Fibroblast of lung (primary cell): ENCODE measurements at regions not wholly inside any gene's neighbourhood (a gene's known extent, or its start where the extent isn't known, plus 50 kb on each side); places are given as distances from the start of the nearest gene placed in this dataset.

Source experiments
- DNase-seq, 2 donors: peaks; one replicate each; pipeline versions ENCODE4 v3.0.0 to v3.0.0-alpha.2; 2010; ENCODE audit warnings: low read depth in 2 of 2
- H2AFZ ChIP-seq: 2 replicates; pipeline ENCODE4 v1.5.1; 2012; ENCODE audit warnings: low read length, control low read depth, inconsistent platforms
- H3K27ac ChIP-seq: 2 replicates; pipeline ENCODE4 v1.5.1; 2011; ENCODE audit warnings: low read length, control low read depth; ENCODE audit not compliant: insufficient read depth
- H3K27me3 ChIP-seq: 2 replicates; pipeline ENCODE4 v1.5.1; 2011; ENCODE audit warnings: mild to moderate bottlenecking, low read length; ENCODE audit not compliant: control insufficient read depth, insufficient read depth
- H3K36me3 ChIP-seq: 2 replicates; pipeline ENCODE4 v1.5.1; 2011; ENCODE audit warnings: low read length; ENCODE audit not compliant: control insufficient read depth, insufficient read depth
- H3K4me1 ChIP-seq: 2 replicates; pipeline ENCODE4 v1.5.1; 2011; ENCODE audit warnings: low read length; ENCODE audit not compliant: control insufficient read depth, insufficient read depth; ENCODE audit errors: extremely low read depth
- H3K4me2 ChIP-seq: 2 replicates; pipeline ENCODE4 v1.5.1; 2011; ENCODE audit warnings: low read length, control low read depth; ENCODE audit not compliant: insufficient read depth; ENCODE audit errors: extremely low read depth
- H3K4me3 ChIP-seq, 4 experiments: fragments of 200-600 bp in 1 of 4; sonication (generic) in 1 of 4; replicated peaks in 1 of 4; 2 replicates each; pipeline ENCODE4 v1.5.1; 2011 to 2016; ENCODE audit warnings: low read length in 4 of 4, low read depth in 3 of 4, mild to moderate bottlenecking in 3 of 4, control low read depth in 2 of 4, inconsistent platforms in 1 of 4, mixed read lengths in 1 of 4; ENCODE audit not compliant: insufficient read depth in 1 of 4; ENCODE audit errors: control extremely low read depth in 1 of 4
- H3K79me2 ChIP-seq: 2 replicates; pipeline ENCODE4 v1.5.1; 2012; ENCODE audit warnings: mild to moderate bottlenecking, low read length, inconsistent platforms; ENCODE audit not compliant: control insufficient read depth, insufficient read depth
- H3K9ac ChIP-seq: 2 replicates; pipeline ENCODE4 v1.5.1; 2011; ENCODE audit warnings: mild to moderate bottlenecking, low read length, control low read depth; ENCODE audit not compliant: insufficient read depth
- H3K9me3 ChIP-seq: 2 replicates; pipeline ENCODE4 v1.5.1; 2012; ENCODE audit warnings: low read depth, low read length; ENCODE audit not compliant: control insufficient read depth, insufficient read depth
- H4K20me1 ChIP-seq: 2 replicates; pipeline ENCODE4 v1.5.1; 2011; ENCODE audit warnings: low read length; ENCODE audit not compliant: control insufficient read depth, insufficient read depth; ENCODE audit errors: extremely low read depth
- CTCF ChIP-seq, 2 donors: IDR thresholded peaks in 1 of 2; conservative IDR thresholded peaks in 1 of 2; 1 replicate in 1 of 2; 2 replicates in 1 of 2; pipeline ENCODE4 v1.5.1; 2011 to 2012; ENCODE audit warnings: low read length in 2 of 2, control low read depth in 1 of 2, inconsistent platforms in 1 of 2, low read depth in 1 of 2, mild to moderate bottlenecking in 1 of 2
- EZH2 ChIP-seq: IDR thresholded peaks from 2 replicates; pipeline ENCODE4 v1.5.1; 2012; ENCODE audit warnings: low read length, control low read depth, mild to moderate bottlenecking; ENCODE audit errors: missing control alignments

GRCh38 chr12:9326085-9326484 lies 117.9 kb upstream of the PZP start:
- Histone ChIP-seq H3K79me2 (no peaks in the 10 kb centered on the region), H3K4me2 (no peak overlapping the region), H3K27me3 (no peaks in the 10 kb centered on the region), H3K9ac (no peak overlapping the region), H3K27ac (no peak overlapping the region), H4K20me1 (no peaks in the 10 kb centered on the region), H2AFZ (no peak overlapping the region), H3K36me3 (no peaks in the 10 kb centered on the region), H3K4me3 (no peak overlapping the region), H3K4me1 (no peaks in the 10 kb centered on the region), H3K9me3 (no peaks in the 10 kb centered on the region)
- no peak for TF ChIP-seq CTCF (conservative IDR thresholded peaks at IDR 0.05 in 1 of 2, IDR thresholded peaks at IDR 0.05 in 1 of 2; ENCODE audit: low read depth in 1 of 2, low read length in 2 of 2)
- no peak for TF ChIP-seq EZH2
- DNase-seq, result no peak

GRCh38 chr12:9325471-9325870 lies 117.3 kb upstream of the PZP start:
- Histone ChIP-seq H2AFZ (no peak overlapping the region), H3K4me1 (no peaks in the 10 kb centered on the region), H3K27me3 (no peaks in the 10 kb centered on the region), H3K27ac (no peak overlapping the region), H3K36me3 (no peaks in the 10 kb centered on the region), H3K4me3 (no peak overlapping the region), H4K20me1 (no peaks in the 10 kb centered on the region), H3K4me2 (no peak overlapping the region), H3K9ac (no peak overlapping the region), H3K79me2 (no peaks in the 10 kb centered on the region), H3K9me3 (no peaks in the 10 kb centered on the region)
- no peak for DNase-seq
- TF ChIP-seq EZH2, result no peak

- H4K20me1 ChIP-seq, result no peaks in the 10 kb centered on the region
- H3K27me3 ChIP-seq, result no peaks in the 10 kb centered on the region
- no peak overlapping the region for H2AFZ ChIP-seq
- TF ChIP-seq EZH2 (no peak), CTCF (conservative IDR thresholded peaks at IDR 0.05 in 1 of 2, IDR thresholded peaks at IDR 0.05 in 1 of 2; ENCODE audit: low read depth in 1 of 2, low read length in 2 of 2) (no peak)
- no peak overlapping the region for H3K27ac ChIP-seq
- DNase-seq, result no peak
- H3K9ac ChIP-seq, result no peak overlapping the region
- no peak overlapping the region for H3K4me3 ChIP-seq
- H3K79me2 ChIP-seq, result no peaks in the 10 kb centered on the region
- H3K9me3 ChIP-seq, result no peaks in the 10 kb centered on the region
- no peaks in the 10 kb centered on the region for H3K4me1 ChIP-seq
- no peak overlapping the region for H3K4me2 ChIP-seq
- H3K36me3 ChIP-seq, result no peaks in the 10 kb centered on the region
Measured at GRCh38 chr12:9324782-9325181, 116.6 kb upstream of the PZP start.
